NCI-H2227 (cell line): ENCODE measurements at regions not wholly inside any gene's neighbourhood (a gene's known extent, or its start where the extent isn't known, plus 50 kb on each side); places are given as distances from the start of the nearest gene placed in this dataset.

Experiments
- DNase-seq: peaks from one replicate; lab custom pipeline; 2025; ENCODE audit not compliant: unreplicated experiment; lab: John Stamatoyannopoulos, UW

- no peak for DNase-seq
These were observed 49.8 kb downstream of the PLCE1 start for GRCh38 chr10:94043431-94043990.

- DNase-seq, result no peak
These were observed 52.4 kb downstream of the PLCE1 start for GRCh38 chr10:94046098-94046497.

GRCh38 chr10:94047293-94047692, 53.6 kb downstream of the PLCE1 start:
- no peak for DNase-seq

- no peak for DNase-seq
These were observed 56.2 kb downstream of the PLCE1 start for GRCh38 chr10:94049911-94050310.

GRCh38 chr10:94052281-94052680, 58.5 kb downstream of the PLCE1 start:
- DNase-seq, result no peak

GRCh38 chr10:94052866-94053791, 59.4 kb downstream of the PLCE1 start:
- DNase-seq, result no peak

GRCh38 chr10:94059178-94059883, 65.6 kb downstream of the PLCE1 start:
- no peak for DNase-seq

GRCh38 chr10:94061026-94061425, 67.3 kb downstream of the PLCE1 start:
- DNase-seq, result no peak

GRCh38 chr10:94062611-94063010, 68.9 kb downstream of the PLCE1 start:
- DNase-seq, result no peak

- DNase-seq, result no peak
These were observed 71.6 kb downstream of the PLCE1 start for GRCh38 chr10:94065362-94065761.

- DNase-seq, result no peak
These were observed 72.1 kb downstream of the PLCE1 start for GRCh38 chr10:94065787-94066186.

GRCh38 chr10:94066411-94066810, 72.7 kb downstream of the PLCE1 start:
- DNase-seq, result no peak

- no peak for DNase-seq
These were observed 76.2 kb downstream of the PLCE1 start for GRCh38 chr10:94069884-94070283.

GRCh38 chr10:94074462-94074861, 80.7 kb downstream of the PLCE1 start:
- DNase-seq, result no peak

- DNase-seq, result no peak
These were observed 81.8 kb downstream of the PLCE1 start for GRCh38 chr10:94075506-94075905.

GRCh38 chr10:94076325-94076841, 82.7 kb downstream of the PLCE1 start:
- DNase-seq, result no peak

- DNase-seq, result no peak
These were observed 83.3 kb downstream of the PLCE1 start for GRCh38 chr10:94077042-94077441.

- DNase-seq, result no peak
These were observed 86.4 kb downstream of the PLCE1 start for GRCh38 chr10:94080108-94080507.

GRCh38 chr10:94083662-94084265, 90.0 kb downstream of the PLCE1 start:
- no peak for DNase-seq

- DNase-seq, result no peak
These were observed 90.6 kb downstream of the PLCE1 start for GRCh38 chr10:94084344-94084743.

- DNase-seq, result no peak
These were observed 91.6 kb downstream of the PLCE1 start for GRCh38 chr10:94085288-94085687.
